Tibial artery (tissue), 4 donors: ENCODE measurements at regions not wholly inside any gene's neighbourhood (a gene's known extent, or its start where the extent isn't known, plus 50 kb on each side); places are given as distances from the start of the nearest gene placed in this dataset.
"Not testable (repeated sequence)": the region's sequence is repeated elsewhere in the genome, so short reads cannot be mapped to it uniquely, and the experiment has no call there.

Experiments used
- DNase-seq, 2 donors: peaks; one replicate each; pipeline ENCODE4 v3.0.0-alpha.2; 2019
- H3K27ac ChIP-seq, 2 donors: fragments of 200-600 bp; sonication (generic) in 1 of 2; 1 replicate in 1 of 2; 2 replicates in 1 of 2; pipeline ENCODE4 v1.5.1; 2018 to 2019; ENCODE audit warnings: mild to moderate bottlenecking in 1 of 2
- H3K27me3 ChIP-seq, 2 donors: fragments of 200-600 bp; sonication (generic) in 1 of 2; one replicate each; pipeline versions ENCODE4 v1.5.1 to v1.6.0; 2016 to 2019
- H3K36me3 ChIP-seq, 3 donors: fragments of 200-600 bp; sonication (generic) in 2 of 3; one replicate each; pipeline ENCODE4 v1.5.1; 2016 to 2019; ENCODE audit warnings: mild to moderate bottlenecking in 2 of 3
- H3K4me1 ChIP-seq, 4 donors: fragments of 200-600 bp; sonication (generic) in 2 of 4; 1 replicate in 3 of 4; 2 replicates in 1 of 4; pipeline ENCODE4 v1.5.1; 2016 to 2019
- H3K4me3 ChIP-seq, 2 donors: fragments of 200-600 bp; sonication (generic) in 1 of 2; 1 replicate in 1 of 2; 2 replicates in 1 of 2; pipeline ENCODE4 v1.5.1; 2018 to 2019; ENCODE audit warnings: mild to moderate bottlenecking in 2 of 2
- H3K9me3 ChIP-seq, 3 donors: fragments of 200-600 bp; sonication (generic) in 1 of 3; one replicate each; pipeline ENCODE4 v1.5.1; 2016 to 2019
- CTCF ChIP-seq, 2 experiments: fragments of 200-600 bp in 1 of 2; fragments of 450-650 bp in 1 of 2; IDR thresholded peaks; one replicate each; pipeline ENCODE4 v1.5.1; 2017 to 2019; ENCODE audit warnings: antibody characterized with exemption in 2 of 2, mild to moderate bottlenecking in 1 of 2, moderate library complexity in 1 of 2
- intact Hi-C: fragments of 100-400 bp; cut with DNase I; formaldehyde crosslinking; loops from one replicate; pipeline ENCODE4 v1.15.0; 2023; ENCODE audit warnings: low total_unique reads

- TF ChIP-seq CTCF (IDR thresholded peaks at IDR 0.05), result no peak
- intact Hi-C loops, result no loop called here
These were observed 305.7 kb upstream of the USP24 start for GRCh38 chr1:55520861-55521260.

GRCh38 chr1:55519937-55520683, 304.9 kb upstream of the USP24 start:
- H3K4me1 ChIP-seq, result no peaks in the 10 kb centered on the region
- intact Hi-C loops, result no loop called here
- no peaks in the 10 kb centered on the region for H3K9me3 ChIP-seq
- no peaks in the 10 kb centered on the region for H3K27me3 ChIP-seq
- no peak for DNase-seq
- no peak overlapping the region for H3K27ac ChIP-seq
- no peak for TF ChIP-seq CTCF (IDR thresholded peaks at IDR 0.05)
- no peak overlapping the region for H3K4me3 ChIP-seq
- H3K36me3 ChIP-seq, result no peaks in the 10 kb centered on the region

More at GRCh38 chr1:55520861-55521260, 305.7 kb upstream of the USP24 start:
- DNase-seq, result no peak
- no peaks in the 10 kb centered on the region for H3K9me3 ChIP-seq
- no peaks in the 10 kb centered on the region for H3K36me3 ChIP-seq
- H3K4me3 ChIP-seq, result no peak overlapping the region
- H3K27ac ChIP-seq, result no peak overlapping the region
- H3K4me1 ChIP-seq, result no peaks in the 10 kb centered on the region
- no peaks in the 10 kb centered on the region for H3K27me3 ChIP-seq

GRCh38 chr1:55519276-55519675, 304.1 kb upstream of the USP24 start:
- H3K27me3 ChIP-seq, result no peaks in the 10 kb centered on the region
- H3K4me3 ChIP-seq, result no peak overlapping the region
- intact Hi-C loops, result no loop called here
- no peak for DNase-seq
- TF ChIP-seq CTCF (IDR thresholded peaks at IDR 0.05), result no peak
- no peak overlapping the region for H3K27ac ChIP-seq
- no peaks in the 10 kb centered on the region for H3K36me3 ChIP-seq
- no peaks in the 10 kb centered on the region for H3K9me3 ChIP-seq
- H3K4me1 ChIP-seq, result no peaks in the 10 kb centered on the region

GRCh38 chr1:55517036-55517435, 301.9 kb upstream of the USP24 start:
- intact Hi-C loops, result no loop called here
- Histone ChIP-seq H3K27me3 (no peaks in the 10 kb centered on the region), H3K4me3 (no peak overlapping the region), H3K9me3 (peaks cover 0 to 3% (median 0%) of the 10 kb centered on the region in 3 donors), H3K4me1 (no peaks in the 10 kb centered on the region), H3K27ac (no peak overlapping the region), H3K36me3 (no peaks in the 10 kb centered on the region)
- no peak for TF ChIP-seq CTCF (IDR thresholded peaks at IDR 0.05)
- no peak for DNase-seq

DNA sequence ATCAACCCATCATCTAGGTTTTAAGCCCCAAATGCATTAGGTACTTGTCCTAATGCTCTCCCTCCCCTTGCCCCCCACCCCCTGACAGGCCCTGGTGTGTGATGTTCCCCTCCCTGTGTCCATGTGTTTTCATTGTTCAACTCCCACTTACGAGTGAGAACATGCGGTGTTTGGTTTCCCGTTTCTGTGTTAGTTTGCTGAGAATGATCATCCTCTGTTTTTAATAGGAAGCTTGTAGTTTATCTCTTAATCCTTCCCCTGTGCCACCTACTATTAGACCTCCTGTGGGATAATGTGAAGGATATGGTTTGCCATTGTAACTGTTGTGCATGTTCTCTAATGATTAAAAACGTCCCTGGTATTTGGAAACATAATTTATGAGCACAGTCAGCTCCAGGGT, 299.4 kb upstream of the USP24 start:
- H3K4me1 ChIP-seq, H3K9me3 ChIP-seq, intact Hi-C loops, H3K4me3 ChIP-seq, H3K27me3 ChIP-seq, DNase-seq, H3K27ac ChIP-seq, H3K36me3 ChIP-seq: not testable (repeated sequence)

- Histone ChIP-seq H3K27ac (no peak overlapping the region), H3K36me3 (no peaks in the 10 kb centered on the region), H3K4me3 (no peak overlapping the region), H3K27me3 (no peaks in the 10 kb centered on the region), H3K9me3 (peaks cover 0 to 3% (median 0%) of the 10 kb centered on the region in 3 donors), H3K4me1 (peaks cover 0 to 4% (median 2%) of the 10 kb centered on the region in 4 donors)
- TF ChIP-seq CTCF (IDR thresholded peaks at IDR 0.05), result no peak
- intact Hi-C loops, result no loop called here
- no peak for DNase-seq
These were observed 297.3 kb upstream of the USP24 start for GRCh38 chr1:55512466-55512865.
